Activated CD8-positive, alpha-beta memory T cell treated with anti-CD3 and anti-CD28 coated beads for 36 hours (primary cell): ENCODE measurements at regions not wholly inside any gene's neighbourhood (a gene's known extent, or its start where the extent isn't known, plus 50 kb on each side); places are given as distances from the start of the nearest gene placed in this dataset.

Experiments
- CTCF ChIA-PET: fragments of 350-600 bp; sonication (Branson Sonifier 250); formaldehyde crosslinking; loops from one replicate; lab custom pipeline; 2021; ENCODE audit warnings: antibody characterized with exemption; lab: Charles Lee
- POLR2A ChIA-PET: fragments of 350-600 bp; sonication (Branson Sonifier 250); formaldehyde crosslinking; loops from one replicate; lab custom pipeline; 2021; ENCODE audit warnings: antibody characterized with exemption; lab: Charles Lee

- POLR2A ChIA-PET, result no interaction called here
These were observed 385.9 kb upstream of the TLE4 start for GRCh38 chr9:79185866-79186265.

GRCh38 chr9:79189511-79189924, 382.2 kb upstream of the TLE4 start:
- ChIA-PET CTCF (no interaction called here), POLR2A (no interaction called here)

More at GRCh38 chr9:79185866-79186265, 385.9 kb upstream of the TLE4 start:
- CTCF ChIA-PET, result no interaction called here

GRCh38 chr9:79193001-79193400, 378.8 kb upstream of the TLE4 start:
- CTCF ChIA-PET, result no interaction called here
- POLR2A ChIA-PET, result no interaction called here

- CTCF ChIA-PET, result no interaction called here
These were observed 378.1 kb upstream of the TLE4 start for GRCh38 chr9:79193501-79194223.

GRCh38 chr9:79195879-79196278, 375.9 kb upstream of the TLE4 start:
- POLR2A ChIA-PET, result no interaction called here
- CTCF ChIA-PET, result no interaction called here

More at GRCh38 chr9:79193501-79194223, 378.1 kb upstream of the TLE4 start:
- POLR2A ChIA-PET, result no interaction called here

- ChIA-PET CTCF (no interaction called here), POLR2A (no interaction called here)
These were observed 375.2 kb upstream of the TLE4 start for GRCh38 chr9:79196606-79197005.

GRCh38 chr9:79200336-79200735, 371.4 kb upstream of the TLE4 start:
- CTCF ChIA-PET, result no interaction called here
- POLR2A ChIA-PET, result no interaction called here

- CTCF ChIA-PET, result no interaction called here
- POLR2A ChIA-PET, result no interaction called here
These were observed 370.1 kb upstream of the TLE4 start for GRCh38 chr9:79201636-79202035.

GRCh38 chr9:79208791-79209396, 362.9 kb upstream of the TLE4 start:
- CTCF ChIA-PET, result no interaction called here
- POLR2A ChIA-PET, result no interaction called here

- ChIA-PET POLR2A (no interaction called here), CTCF (no interaction called here)
These were observed 361.1 kb upstream of the TLE4 start for GRCh38 chr9:79210541-79211243.

- ChIA-PET CTCF (no interaction called here), POLR2A (no interaction called here)
These were observed 358.2 kb upstream of the TLE4 start for GRCh38 chr9:79213417-79214125.

GRCh38 chr9:79215821-79216220, 355.9 kb upstream of the TLE4 start:
- ChIA-PET CTCF (no interaction called here), POLR2A (no interaction called here)

- CTCF ChIA-PET, result no interaction called here
- POLR2A ChIA-PET, result no interaction called here
These were observed 351.5 kb upstream of the TLE4 start for GRCh38 chr9:79220251-79220650.

- ChIA-PET POLR2A (no interaction called here), CTCF (no interaction called here)
These were observed 351.1 kb upstream of the TLE4 start for GRCh38 chr9:79220666-79221065.

GRCh38 chr9:79221084-79221483, 350.7 kb upstream of the TLE4 start:
- ChIA-PET CTCF (no interaction called here), POLR2A (no interaction called here)

GRCh38 chr9:79222483-79222882, 349.3 kb upstream of the TLE4 start:
- POLR2A ChIA-PET, result no interaction called here
- CTCF ChIA-PET, result no interaction called here

- ChIA-PET POLR2A (no interaction called here), CTCF (no interaction called here)
These were observed 346.9 kb upstream of the TLE4 start for GRCh38 chr9:79224672-79225433.

GRCh38 chr9:79233542-79233941, 338.2 kb upstream of the TLE4 start:
- POLR2A ChIA-PET, result no interaction called here
- CTCF ChIA-PET, result no interaction called here

- ChIA-PET CTCF (no interaction called here), POLR2A (no interaction called here)
These were observed 335.3 kb upstream of the TLE4 start for GRCh38 chr9:79236466-79236865.

- ChIA-PET POLR2A (no interaction called here), CTCF (no interaction called here)
These were observed 333.9 kb upstream of the TLE4 start for GRCh38 chr9:79237861-79238260.
